NCI-H2171 (cell line): ENCODE measurements at regions not wholly inside any gene's neighbourhood (a gene's known extent, or its start where the extent isn't known, plus 50 kb on each side); places are given as distances from the start of the nearest gene placed in this dataset.
"Not testable (repeated sequence)": the region's sequence is repeated elsewhere in the genome, so short reads cannot be mapped to it uniquely, and the experiment has no call there.

Experiments used
- DNase-seq: peaks from one replicate; lab custom pipeline; 2025; lab: John Stamatoyannopoulos, UW

- DNase-seq, result no peak
These were observed 153.6 kb downstream of the SHANK2 start for GRCh38 chr11:71098776-71099175.

GRCh38 chr11:71097506-71098240 lies 154.7 kb downstream of the SHANK2 start:
- DNase-seq, result no peak

GRCh38 chr11:71096751-71097388 lies 155.5 kb downstream of the SHANK2 start:
- no peak for DNase-seq

- no peak for DNase-seq
These were observed 157.0 kb downstream of the SHANK2 start for GRCh38 chr11:71095294-71095850.

GRCh38 chr11:71094296-71095077 lies 157.9 kb downstream of the SHANK2 start:
- no peak for DNase-seq

GRCh38 chr11:71093783-71094182 lies 158.6 kb downstream of the SHANK2 start:
- no peak for DNase-seq

- no peak for DNase-seq
These were observed 160.7 kb downstream of the SHANK2 start for GRCh38 chr11:71091506-71092265.

- no peak for DNase-seq
These were observed 162.8 kb downstream of the SHANK2 start for GRCh38 chr11:71089571-71089970.

- DNase-seq, result not testable (repeated sequence)
These were observed 163.8 kb downstream of the SHANK2 start for GRCh38 chr11:71088314-71089215.

GRCh38 chr11:71086687-71087258 lies 165.6 kb downstream of the SHANK2 start:
- DNase-seq, result peak; percentile 57

- no peak for DNase-seq
These were observed 167.9 kb downstream of the SHANK2 start for GRCh38 chr11:71084306-71085012.

GRCh38 chr11:71083105-71083504 lies 169.3 kb downstream of the SHANK2 start:
- no peak for DNase-seq

- no peak for DNase-seq
These were observed 169.9 kb downstream of the SHANK2 start for GRCh38 chr11:71082454-71082853.

GRCh38 chr11:71081704-71082230 lies 170.6 kb downstream of the SHANK2 start:
- DNase-seq, result no peak

- DNase-seq, result peak; percentile 87
These were observed 171.9 kb downstream of the SHANK2 start for GRCh38 chr11:71080239-71081097.

- no peak for DNase-seq
These were observed 172.6 kb downstream of the SHANK2 start for GRCh38 chr11:71079795-71080194.

GRCh38 chr11:71078482-71078881 lies 173.9 kb downstream of the SHANK2 start:
- no peak for DNase-seq

- DNase-seq, result no peak
These were observed 175.7 kb downstream of the SHANK2 start for GRCh38 chr11:71076525-71077304.
